Heart left ventricle (tissue), 16 donors: ENCODE measurements at regions not wholly inside any gene's neighbourhood (a gene's known extent, or its start where the extent isn't known, plus 50 kb on each side); places are given as distances from the start of the nearest gene placed in this dataset.

Experiments used
- ATAC-seq, 4 donors: fragments of 200-7000 bp; cut with Tn5 transposase; one replicate each; pipeline ENCODE4 v1.9.1; 2020 to 2022; ENCODE audit warnings: moderate library complexity in 4 of 4, mild to moderate bottlenecking in 3 of 4, moderate number of reproducible peaks in 1 of 4
- DNase-seq, 5 donors: peaks; one replicate each; pipeline ENCODE4 v3.0.0-alpha.2; 2020
- H3K27ac ChIP-seq, 12 donors: fragments of 200-600 bp; sonication (generic) in 4 of 12; one replicate each; pipeline versions ENCODE4 v1.5.0 to v1.8.0; 2016 to 2022; ENCODE audit warnings: mild to moderate bottlenecking in 2 of 12
- H3K27me3 ChIP-seq, 9 donors: fragments of 200-600 bp; sonication (generic) in 2 of 9; one replicate each; pipeline versions ENCODE4 v1.5.1 to v1.8.0; 2016 to 2022; ENCODE audit warnings: mild to moderate bottlenecking in 3 of 9
- H3K36me3 ChIP-seq, 9 donors: fragments of 200-600 bp; sonication (generic) in 2 of 9; one replicate each; pipeline versions ENCODE4 v1.5.0 to v1.8.0; 2018 to 2022; ENCODE audit warnings: mild to moderate bottlenecking in 2 of 9
- H3K4me1 ChIP-seq, 12 donors: fragments of 200-600 bp; sonication (generic) in 4 of 12; one replicate each; pipeline versions ENCODE4 v1.5.0 to v1.8.0; 2016 to 2022; ENCODE audit warnings: mild to moderate bottlenecking in 3 of 12
- H3K4me3 ChIP-seq, 12 donors: fragments of 200-600 bp; sonication (generic) in 4 of 12; one replicate each; pipeline versions ENCODE4 v1.5.0 to v1.8.0; 2017 to 2022; ENCODE audit warnings: mild to moderate bottlenecking in 9 of 12, moderate library complexity in 4 of 12
- H3K9me3 ChIP-seq, 12 donors: fragments of 200-600 bp; sonication (generic) in 4 of 12; one replicate each; pipeline versions ENCODE4 v1.5.0 to v1.8.0; 2016 to 2022; ENCODE audit warnings: mild to moderate bottlenecking in 1 of 12
- CTCF ChIP-seq, 12 donors: fragments of 200-600 bp; sonication (generic) in 4 of 12; IDR thresholded peaks; one replicate each; pipeline versions ENCODE4 v1.5.0 to v1.8.0; 2018 to 2022; ENCODE audit warnings: antibody characterized with exemption in 12 of 12, mild to moderate bottlenecking in 5 of 12
- POLR2A ChIP-seq, 2 donors: fragments of 450-650 bp; IDR thresholded peaks; one replicate each; pipeline ENCODE4 v1.6.1; 2017; ENCODE audit warnings: antibody characterized with exemption in 2 of 2, mild to moderate bottlenecking in 2 of 2, moderate library complexity in 2 of 2
- WGBS, 4 donors: extraction: QIAGEN DNeasy Blood & Tissue Kit in 2 of 4; methylation state at CpG; one replicate each; pipeline versions ENCODE4 v1.1.5 to v1.1.7; 2013 to 2018; 5-methylcytosine and 5-hydroxymethylcytosine counted together
- intact Hi-C, 10 donors: fragments of 100-400 bp; cut with DNase I; formaldehyde crosslinking; loops; one replicate each; pipeline versions ENCODE4 v1.11.1 to v1.14.2; 2022
- donor health status: ischemic (EF 13 %, LVEDD 7.1; RV severe dilation, severe dysfunction).
- donor health status: healthy with polysubstance abuse.
- donor health status: DM: no; HTN: yes; CAD: no.
- donor health status: DM: no; HTN: no; CAD: no.
- donor health status: ischemic (EF 25% LVEDD 6.9; RV normal size, moderate dysfunction).
- donor health status: ischemic (EF 25% LVEDD 5.7; RV mildly dilated, moderate dysfunction).
- donor health status: healthy.
- donor health status: DM: yes; HTN: yes; CAD: no.
- donor health status: ischemic (EF 35%, LVEDD 5.7; RV mildly dilated, moderate dysfunction).
- donor health status: nonischemic (EF 11% LVEDD 7.7; RV severe dilation, severe dysfunction).
- donor health status: DM: yes; HTN: yes; CAD: no.
- donor health status: PGD.
- donor health status: ischemic (EF 29% LVEDD 5.4; RV normal size, mild dysfunction).
- donor health status: nonischemic (EF 23%, LVEDD 6.1; RV moderate dilation, normal function).

- DNase-seq (no peak), ATAC-seq (no peak)
- Histone ChIP-seq H3K4me3 (no peak overlapping the region), H3K4me1 (no peaks in the 10 kb centered on the region), H3K27ac (no peak overlapping the region), H3K27me3 (no peaks in the 10 kb centered on the region), H3K36me3 (no peaks in the 10 kb centered on the region), H3K9me3 (peaks cover 0 to 9% (median 0%) of the 10 kb centered on the region in 12 donors)
- intact Hi-C loops = no loop called here
- TF ChIP-seq POLR2A (IDR thresholded peaks at IDR 0.05) (no peak), CTCF (IDR thresholded peaks at IDR 0.05) (no peak)
- WGBS, 4 donors = 68 to 75% (median 71%) methylated on average over 4 of the region's 4 CpGs
Measured at GRCh38 chr7:50923476-50923875, 140.8 kb upstream of the GRB10 start.

- Histone ChIP-seq H3K9me3 (no peaks in the 10 kb centered on the region), H3K4me3 (no peak overlapping the region), H3K27me3 (no peaks in the 10 kb centered on the region), H3K4me1 (no peaks in the 10 kb centered on the region), H3K36me3 (no peaks in the 10 kb centered on the region), H3K27ac (no peak overlapping the region)
- intact Hi-C loops = no loop called here
- TF ChIP-seq POLR2A (IDR thresholded peaks at IDR 0.05) (no peak), CTCF (IDR thresholded peaks at IDR 0.05) (no peak)
- DNase-seq (no peak), ATAC-seq (no peak)
- 69 to 89% (median 80%) methylated on average over 4 of the region's 4 CpGs for WGBS, 4 donors
Measured at GRCh38 chr7:50921114-50921813, 138.6 kb upstream of the GRB10 start.

- 77 to 80% (median 79%) methylated on average over 7 of the region's 7 CpGs for WGBS, 4 donors
- Histone ChIP-seq H3K27ac (no peak overlapping the region), H3K27me3 (no peaks in the 10 kb centered on the region), H3K4me1 (no peaks in the 10 kb centered on the region), H3K9me3 (no peaks in the 10 kb centered on the region), H3K36me3 (no peaks in the 10 kb centered on the region), H3K4me3 (no peak overlapping the region)
- ATAC-seq = no peak
- intact Hi-C loops = no loop called here
- no peak for DNase-seq
- TF ChIP-seq POLR2A (IDR thresholded peaks at IDR 0.05) (no peak), CTCF (IDR thresholded peaks at IDR 0.05) (no peak)
Measured at GRCh38 chr7:50920031-50920635, 137.4 kb upstream of the GRB10 start.

- Histone ChIP-seq H3K4me1 (no peaks in the 10 kb centered on the region), H3K9me3 (peaks cover 0 to 2% (median 0%) of the 10 kb centered on the region in 12 donors), H3K36me3 (no peaks in the 10 kb centered on the region), H3K27ac (no peak overlapping the region), H3K4me3 (no peak overlapping the region), H3K27me3 (no peaks in the 10 kb centered on the region)
- no peak for DNase-seq
- TF ChIP-seq POLR2A (IDR thresholded peaks at IDR 0.05) (no peak), CTCF (IDR thresholded peaks at IDR 0.05) (no peak)
- no peak for ATAC-seq
- intact Hi-C loops = no loop called here
- 55 to 68% (median 64%) methylated on average over 5 of the region's 5 CpGs for WGBS, 4 donors
Measured at GRCh38 chr7:50915621-50916020, 132.9 kb upstream of the GRB10 start.
